NCI-H1930 (cell line): ENCODE measurements at regions not wholly inside any gene's neighbourhood (a gene's known extent, or its start where the extent isn't known, plus 50 kb on each side); places are given as distances from the start of the nearest gene placed in this dataset.
A peak's percentile ranks its signal among the peaks of the same experiment; 100 is the strongest.

Experiments used
- DNase-seq, 2 experiments: peaks; one replicate each; lab custom pipeline; 2025; lab: John Stamatoyannopoulos, UW

GRCh38 chr14:100439781-100440180 lies 116.6 kb downstream of the SLC25A47 start:
- no peak for DNase-seq

GRCh38 chr14:100440207-100440631 lies 117.1 kb downstream of the SLC25A47 start:
- peak; percentile 16 to 53 for DNase-seq

GRCh38 chr14:100440758-100441203 lies 117.6 kb downstream of the SLC25A47 start:
- no peak for DNase-seq

GRCh38 chr14:100441271-100441947 lies 118.3 kb downstream of the SLC25A47 start:
- no peak for DNase-seq

GRCh38 chr14:100442036-100442435 lies 118.9 kb downstream of the SLC25A47 start:
- DNase-seq: no peak

GRCh38 chr14:100442498-100443490 lies 119.7 kb downstream of the SLC25A47 start:
- no peak for DNase-seq

- no peak for DNase-seq
These were observed 120.5 kb downstream of the SLC25A47 start for GRCh38 chr14:100443603-100444002.

- DNase-seq: no peak
These were observed 122.4 kb downstream of the SLC25A47 start for GRCh38 chr14:100445436-100446088.

- no peak for DNase-seq
These were observed 123.4 kb downstream of the SLC25A47 start for GRCh38 chr14:100446572-100446971.

GRCh38 chr14:100448376-100448775 lies 125.2 kb downstream of the SLC25A47 start:
- DNase-seq: no peak

GRCh38 chr14:100449225-100449987 lies 126.3 kb downstream of the SLC25A47 start:
- DNase-seq: no peak

GRCh38 chr14:100450049-100450448 lies 126.9 kb downstream of the SLC25A47 start:
- DNase-seq: no peak

GRCh38 chr14:100450736-100451135 lies 127.6 kb downstream of the SLC25A47 start:
- no peak for DNase-seq

- no peak for DNase-seq
These were observed 128.1 kb downstream of the SLC25A47 start for GRCh38 chr14:100451264-100451663.

- no peak for DNase-seq
These were observed 130.8 kb downstream of the SLC25A47 start for GRCh38 chr14:100453930-100454329.

GRCh38 chr14:100454437-100454836 lies 131.3 kb downstream of the SLC25A47 start:
- no peak for DNase-seq

- DNase-seq: no peak
These were observed 123.3 kb downstream of the BEGAIN start for GRCh38 chr14:100463937-100464336.

GRCh38 chr14:100466111-100466856 lies 120.9 kb downstream of the BEGAIN start:
- no peak for DNase-seq

GRCh38 chr14:100467046-100467750 lies 120.0 kb downstream of the BEGAIN start:
- DNase-seq: no peak

- no peak for DNase-seq
These were observed 119.3 kb downstream of the BEGAIN start for GRCh38 chr14:100467939-100468338.
